GM19372 (cell line): ENCODE measurements at regions not wholly inside any gene's neighbourhood (a gene's known extent, or its start where the extent isn't known, plus 50 kb on each side); places are given as distances from the start of the nearest gene placed in this dataset.

Experiments
- ATAC-seq: cut with Tn5 transposase; IDR thresholded peaks from one replicate; pipeline ENCODE4 v1.9.1; 2021; ENCODE audit warnings: mild to moderate bottlenecking, low read depth, moderate library complexity; ENCODE audit not compliant: unreplicated experiment

DNA sequence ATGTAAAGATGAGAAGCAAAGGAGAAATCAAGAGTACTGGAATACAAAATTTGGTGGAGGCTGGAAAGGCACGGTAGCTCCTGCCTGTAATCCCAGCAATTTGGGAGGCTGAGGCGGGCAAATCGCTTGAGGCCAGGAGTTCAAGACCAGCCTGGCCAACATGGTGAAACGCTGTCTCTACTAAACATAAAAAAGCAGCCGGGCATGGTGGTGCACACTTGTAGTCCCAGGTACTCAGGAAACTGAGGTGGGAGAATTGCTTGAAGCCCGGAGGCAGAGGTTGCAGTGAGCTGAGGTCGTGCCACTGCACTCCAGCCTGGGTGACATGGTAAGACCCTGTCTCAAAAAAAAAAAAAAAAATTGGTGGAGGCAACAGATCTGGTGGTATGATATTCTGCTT is 1086.0 kb downstream of the NLGN4X start:
- ATAC-seq: no peak

DNA sequence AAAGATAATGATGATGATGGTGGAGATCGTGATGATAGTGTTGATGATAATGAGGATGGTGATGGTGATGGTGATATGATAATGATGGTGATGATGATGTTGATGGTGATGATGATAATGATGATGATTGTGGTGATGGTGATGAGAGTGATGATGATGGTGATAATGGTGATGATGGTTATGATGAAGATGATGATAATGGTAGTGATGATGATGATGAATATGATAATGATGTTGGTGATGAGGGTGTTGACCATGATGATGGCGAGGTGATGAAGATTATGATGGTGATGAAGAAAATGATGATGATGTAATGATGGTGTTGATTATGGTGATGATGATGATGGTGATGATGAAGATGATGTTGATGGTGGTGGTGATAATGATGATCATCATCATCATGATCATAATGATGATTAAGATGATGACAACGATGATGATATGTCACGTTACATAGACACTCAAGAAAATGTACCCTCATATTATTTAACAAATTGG is 1106.4 kb downstream of the NLGN4X start:
- ATAC-seq: no peak

DNA sequence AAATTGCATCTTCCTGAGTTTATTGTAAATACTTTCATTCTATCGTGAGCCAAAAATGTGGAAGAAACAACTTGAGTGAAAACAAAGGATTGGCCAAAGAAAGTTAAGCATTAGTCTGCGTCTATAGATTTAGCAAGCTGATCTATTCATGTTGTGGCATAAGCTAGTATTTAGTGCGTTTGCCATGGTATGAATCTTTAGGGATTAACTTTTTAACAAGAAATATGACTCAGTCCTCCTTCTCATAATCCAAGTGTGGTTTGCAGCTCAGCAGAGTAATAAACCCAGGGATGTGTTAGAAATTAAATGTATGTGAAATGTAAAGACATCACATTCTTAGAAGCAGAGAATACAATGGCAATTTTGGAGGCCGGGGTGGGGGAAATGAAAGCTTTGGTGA is 1110.9 kb downstream of the NLGN4X start:
- no peak for ATAC-seq

DNA sequence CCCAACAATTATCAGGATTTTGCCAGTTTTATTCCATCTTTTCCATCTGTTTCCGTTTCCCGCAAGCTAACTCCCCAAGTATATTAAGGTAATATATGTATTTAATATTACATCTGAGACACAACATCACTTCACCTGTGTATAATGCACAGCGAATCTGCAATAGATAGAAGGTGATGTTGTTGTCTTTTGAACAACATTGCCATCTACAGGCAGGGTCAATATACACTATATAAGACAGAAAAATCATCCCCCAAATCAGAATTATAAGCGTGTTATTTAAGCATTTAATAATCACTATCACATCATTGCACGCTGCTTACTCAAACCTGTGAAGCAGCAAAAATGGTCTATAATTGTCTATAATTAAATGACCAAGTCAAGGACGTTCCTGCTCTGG is 1115.5 kb downstream of the NLGN4X start:
- ATAC-seq: no peak

DNA sequence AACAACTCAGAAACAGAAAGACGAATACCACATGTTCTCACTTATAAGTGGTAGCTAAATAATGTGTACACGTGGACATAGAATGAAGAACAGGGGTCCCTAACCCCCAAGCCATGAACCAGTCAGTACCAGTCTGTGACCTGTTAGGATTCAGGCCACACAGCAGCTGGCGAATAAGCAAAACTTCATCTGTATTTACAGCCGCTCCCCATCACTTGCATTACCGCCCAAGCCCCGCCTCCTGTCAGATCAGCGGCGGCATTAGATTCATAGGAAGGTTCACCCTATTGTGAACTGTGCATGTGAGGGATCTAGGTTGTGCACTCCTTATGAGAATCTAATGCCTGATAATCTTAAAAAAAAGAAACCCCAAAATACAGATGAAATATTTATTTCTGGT is 1128.7 kb downstream of the NLGN4X start:
- no peak for ATAC-seq

DNA sequence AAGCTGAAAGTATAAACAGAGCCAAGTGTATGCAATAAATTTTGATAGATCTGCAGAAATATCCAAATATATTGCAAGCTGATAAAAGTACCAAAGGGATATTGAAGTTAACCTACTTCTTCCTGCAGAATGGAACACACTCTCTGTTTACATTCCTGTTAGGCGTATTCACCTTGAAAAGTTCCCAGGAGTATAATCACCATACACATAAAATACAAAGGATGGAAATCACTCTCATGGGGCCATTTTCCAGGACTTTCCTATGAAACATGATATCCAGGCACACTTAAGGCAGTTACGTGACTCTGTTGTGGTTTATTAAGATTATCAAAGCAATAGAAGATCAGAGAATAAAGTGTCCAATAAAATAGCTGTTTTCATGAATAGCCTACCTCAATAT is 1142.3 kb downstream of the NLGN4X start:
- ATAC-seq: no peak

DNA sequence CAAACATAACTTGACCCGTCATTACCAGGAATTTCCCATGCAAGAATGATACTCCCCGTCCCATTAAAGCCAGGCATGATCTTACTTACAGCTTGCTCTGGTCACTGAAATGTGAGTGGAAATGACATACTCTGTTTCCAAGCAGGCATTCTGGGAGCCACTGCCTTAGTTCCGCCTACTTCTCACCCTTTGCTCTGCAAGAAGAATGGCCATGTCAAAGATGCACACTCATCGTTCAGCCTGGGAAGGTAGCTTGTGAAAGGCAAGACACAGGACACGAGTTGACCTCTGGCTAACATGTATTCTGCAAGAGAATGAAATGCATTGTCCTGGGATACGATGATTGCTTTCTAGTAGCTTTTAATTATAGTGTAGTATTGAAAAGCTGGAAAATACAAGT is 1144.4 kb downstream of the NLGN4X start:
- no peak for ATAC-seq

DNA sequence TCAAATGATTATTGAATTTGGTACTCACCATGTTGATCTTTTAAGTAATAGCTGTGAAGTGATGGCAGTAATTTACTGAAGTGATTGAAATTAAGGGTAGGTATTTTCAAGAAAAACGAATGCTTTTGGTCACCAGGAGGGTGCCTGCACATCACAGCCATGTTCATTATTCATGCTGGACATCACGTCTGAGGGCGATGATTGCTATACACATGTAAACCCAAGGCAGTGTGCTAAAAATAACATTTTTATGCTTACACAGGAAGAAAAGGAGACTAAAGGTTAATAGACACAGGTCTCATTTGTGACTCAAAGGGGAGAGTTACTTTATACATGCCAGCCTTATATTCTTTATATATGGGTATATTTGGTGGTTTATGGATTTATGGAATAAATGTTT is 1146.0 kb downstream of the NLGN4X start:
- no peak for ATAC-seq

DNA sequence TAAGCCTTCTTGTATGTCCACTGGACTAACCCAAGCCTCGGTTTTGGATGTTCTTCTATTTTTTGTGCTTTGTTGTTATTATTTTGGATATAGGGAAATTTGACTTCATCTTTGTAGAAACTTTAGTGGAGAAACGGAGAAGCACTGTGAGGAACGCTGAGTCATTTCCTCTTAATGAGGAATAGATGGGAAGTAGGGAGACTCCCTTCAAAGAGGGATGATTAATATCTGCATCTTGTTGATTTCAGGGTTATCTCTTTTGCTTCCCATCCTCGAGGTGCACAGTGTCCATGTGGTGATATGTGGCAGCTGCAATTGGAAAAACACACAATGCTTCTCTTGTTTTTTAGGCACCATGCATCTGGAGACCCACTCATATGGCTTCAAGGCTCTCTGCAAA is 1147.9 kb downstream of the NLGN4X start:
- ATAC-seq: no peak

DNA sequence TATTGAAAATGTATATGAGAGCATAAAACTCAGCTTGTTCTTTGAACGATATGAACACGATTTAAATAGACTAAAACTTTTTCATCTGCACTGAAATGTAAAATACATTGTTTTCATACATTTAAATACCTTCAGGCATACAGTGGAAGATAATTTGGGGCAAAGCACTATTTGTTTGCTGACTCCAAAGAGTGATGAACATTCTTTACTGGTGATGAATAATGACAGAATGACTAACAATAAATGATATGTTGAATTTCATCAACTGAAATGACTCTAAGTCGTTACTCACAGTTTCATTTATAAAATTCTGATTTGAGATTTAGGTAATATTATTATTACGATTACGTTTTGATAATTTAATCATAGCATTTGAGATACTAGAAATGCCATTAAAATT is 1160.1 kb downstream of the NLGN4X start:
- no peak for ATAC-seq

DNA sequence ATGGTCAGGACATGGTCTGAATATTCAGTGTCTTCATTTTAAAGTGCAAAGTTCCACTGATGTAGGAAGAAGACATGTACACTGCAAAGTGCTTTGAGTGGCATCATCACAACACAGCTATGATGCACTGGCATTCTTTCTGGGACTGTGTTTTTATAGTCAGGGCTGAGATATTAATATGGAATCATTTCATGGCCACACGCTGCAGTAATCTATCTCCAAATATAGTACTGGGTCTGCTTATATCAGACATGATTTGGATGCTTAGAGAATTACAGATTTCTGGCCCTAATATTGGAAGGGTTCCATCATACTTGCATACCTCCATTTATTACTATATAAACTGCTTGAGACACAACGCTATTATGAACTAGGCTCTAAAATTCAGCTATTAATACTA is 1170.9 kb downstream of the NLGN4X start:
- ATAC-seq: no peak

DNA sequence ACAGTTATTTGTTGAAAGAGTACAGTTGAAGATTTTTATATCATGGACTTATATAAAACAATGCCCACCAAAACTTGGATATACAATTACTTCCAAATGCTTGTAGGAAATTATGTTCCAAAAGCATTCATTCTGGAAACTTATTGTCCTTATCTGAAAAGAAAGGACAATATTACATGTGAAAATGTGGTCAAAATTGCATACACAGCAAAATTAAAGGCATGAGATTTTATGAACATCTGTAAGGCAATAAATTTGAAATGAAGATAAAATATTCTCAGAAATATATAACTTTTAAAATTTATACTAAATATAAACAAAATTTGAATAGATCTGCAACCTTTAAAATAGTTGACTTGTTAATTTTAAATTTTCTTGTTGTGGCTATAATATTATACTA is 1173.8 kb downstream of the NLGN4X start:
- no peak for ATAC-seq

DNA sequence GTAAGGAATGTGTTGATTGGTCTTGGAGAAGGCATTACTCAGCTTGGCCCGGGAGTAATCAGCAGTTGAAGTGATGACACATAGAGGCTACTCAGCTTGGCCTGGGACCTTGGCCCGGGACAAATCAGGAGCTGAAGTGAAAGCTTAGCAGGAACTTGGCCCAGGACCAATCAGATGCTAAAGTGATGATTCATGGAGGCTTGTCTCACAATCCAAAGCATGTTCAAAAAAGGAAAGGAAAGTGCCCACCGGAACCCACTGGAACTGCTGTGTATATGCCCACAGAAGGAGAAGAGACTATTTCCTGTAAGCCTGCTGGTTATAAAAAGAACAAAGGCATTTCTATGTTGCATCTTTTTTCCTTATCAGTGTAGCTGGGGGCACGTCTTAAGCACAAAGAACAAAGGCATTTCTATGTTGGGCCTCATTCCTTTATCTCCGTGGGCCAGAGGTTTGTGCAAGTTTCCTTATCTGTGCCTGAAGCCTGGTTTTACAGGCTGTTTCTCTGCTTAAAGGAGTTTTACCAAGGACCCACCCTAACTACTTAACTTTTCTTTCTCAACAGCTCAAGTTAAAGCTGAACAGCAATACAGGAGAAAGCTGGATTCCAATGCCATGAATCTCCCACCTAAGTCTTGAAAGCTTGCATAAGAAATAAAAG is 1176.7 kb downstream of the NLGN4X start:
- no peak for ATAC-seq

DNA sequence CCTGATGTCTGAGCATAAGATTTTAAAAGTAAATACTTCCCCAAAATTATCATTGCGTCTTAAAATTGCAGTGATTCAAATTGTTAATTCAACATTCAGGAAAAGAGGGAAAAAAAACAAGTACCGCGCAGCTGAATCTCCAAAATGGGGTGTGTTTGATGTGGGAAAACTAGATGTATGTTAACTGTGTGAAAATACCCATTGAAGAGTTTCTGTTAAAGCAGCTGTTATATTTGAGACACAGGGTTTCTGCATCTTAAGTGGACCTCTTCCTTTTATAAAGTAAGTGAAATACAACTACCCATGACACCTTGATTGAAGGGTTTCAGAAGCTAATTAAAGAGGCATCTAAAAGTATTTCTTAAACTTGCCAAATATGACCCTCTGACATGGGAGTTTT is 1186.1 kb downstream of the NLGN4X start:
- ATAC-seq: no peak

DNA sequence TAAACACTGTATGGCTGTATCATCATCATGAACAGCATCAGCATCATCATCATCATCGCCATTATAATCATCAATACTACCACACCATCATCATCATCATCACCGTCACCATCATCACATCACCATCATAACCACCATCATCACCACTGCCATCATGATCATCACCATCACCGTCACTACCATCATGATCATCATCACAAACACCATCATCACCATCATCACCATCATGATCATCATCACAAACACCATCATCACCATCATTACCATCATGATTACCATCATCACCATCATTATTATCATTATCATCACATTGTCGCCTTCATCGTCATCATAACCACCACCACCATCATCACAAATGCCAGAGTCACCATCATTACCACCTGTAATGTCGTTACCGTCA is 1196.9 kb downstream of the NLGN4X start:
- ATAC-seq: no peak

DNA sequence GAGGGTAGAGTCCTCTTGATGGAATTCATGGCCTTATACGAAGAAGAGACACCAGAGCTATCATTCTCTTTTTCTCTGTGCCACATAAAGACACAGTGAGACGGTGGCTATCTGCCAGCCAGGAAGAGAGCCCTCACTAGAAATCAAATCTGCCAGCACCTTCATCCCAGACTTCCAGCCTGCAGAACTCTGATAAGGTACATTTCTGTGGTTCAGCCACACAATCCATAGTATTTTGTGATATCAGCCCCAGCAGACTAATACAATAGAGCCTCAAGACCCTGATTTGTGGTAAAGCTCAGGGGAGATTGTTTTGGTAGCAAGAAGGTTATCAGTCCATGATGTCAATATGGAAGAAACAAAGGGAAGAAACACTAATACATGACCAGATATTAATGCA is 1213.2 kb downstream of the NLGN4X start:
- ATAC-seq: no peak

DNA sequence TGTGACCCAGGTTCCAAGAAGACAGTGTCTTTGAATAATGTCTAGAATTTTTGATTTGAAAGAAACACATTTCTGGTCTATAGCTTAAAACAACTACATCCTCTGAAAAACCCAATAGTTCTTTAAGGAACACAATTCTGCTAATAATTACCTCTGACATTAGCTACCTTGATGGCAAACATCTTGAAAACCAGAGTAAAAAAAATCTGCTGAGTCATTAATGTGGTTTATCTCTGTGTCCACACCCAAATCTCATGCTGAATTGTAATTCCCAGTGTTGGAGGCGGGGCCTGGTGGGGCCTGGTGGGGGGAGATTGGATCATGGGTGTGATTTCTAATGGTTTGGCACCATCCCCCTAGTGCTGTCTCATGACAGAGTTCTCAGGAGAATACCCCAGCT is 1233.8 kb downstream of the NLGN4X start:
- ATAC-seq: no peak

DNA sequence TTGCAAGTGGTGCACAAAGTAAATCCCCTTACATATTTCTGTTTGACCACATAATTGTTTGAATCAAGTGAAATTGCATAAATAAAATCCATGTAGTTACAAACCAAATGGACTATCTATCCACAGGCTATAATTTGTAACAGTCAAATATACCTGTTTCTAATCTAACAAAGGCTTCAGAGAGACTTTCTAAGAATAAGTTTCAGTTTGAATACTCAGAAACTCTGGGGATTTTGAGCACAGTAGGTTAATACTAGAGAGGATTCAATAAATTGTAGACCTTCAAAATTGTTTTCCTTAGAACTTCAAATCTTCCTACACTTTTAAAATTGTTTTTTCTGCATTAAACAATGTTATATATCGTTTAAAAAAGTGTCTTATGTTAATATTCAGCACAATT is 1250.1 kb downstream of the NLGN4X start:
- no peak for ATAC-seq

DNA sequence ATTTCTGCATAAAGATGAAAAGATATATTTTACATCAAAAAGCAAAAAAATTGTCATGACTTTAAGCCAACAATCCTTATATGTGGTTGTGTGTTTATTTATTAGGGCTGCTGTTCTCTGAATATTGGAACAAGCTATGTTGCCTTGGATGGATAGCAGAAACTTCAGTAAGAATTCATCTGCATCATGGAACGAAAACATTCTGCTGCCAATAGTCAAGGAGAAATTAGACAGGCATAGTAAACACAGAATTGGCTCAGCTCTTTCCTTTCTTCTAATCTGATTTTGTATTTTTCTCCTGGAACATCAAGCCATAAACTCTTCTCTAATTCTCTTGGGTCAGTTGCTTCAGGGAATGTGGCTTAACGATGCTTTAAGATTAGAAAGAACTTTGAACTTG is 1257.0 kb downstream of the NLGN4X start:
- no peak for ATAC-seq

DNA sequence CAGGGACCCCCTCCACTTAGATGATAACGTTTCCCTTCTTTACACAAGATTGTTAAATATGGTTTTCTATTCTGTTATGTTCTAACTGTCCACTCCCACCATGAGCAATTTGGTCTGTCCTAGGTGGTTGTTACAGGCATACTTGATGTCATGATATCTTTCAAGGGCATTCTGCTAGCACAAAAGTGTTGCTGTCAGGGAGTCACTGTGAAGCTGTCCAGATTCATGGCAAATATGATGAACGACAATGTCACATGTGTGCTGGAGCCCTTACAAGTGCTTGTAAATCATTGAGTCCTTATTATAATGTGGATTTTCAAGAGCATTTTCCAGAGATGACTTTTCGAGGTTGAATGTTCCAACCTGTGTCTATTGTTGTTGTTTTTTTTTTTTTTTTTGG is 1250.7 kb upstream of the PRKX start:
- ATAC-seq: no peak

DNA sequence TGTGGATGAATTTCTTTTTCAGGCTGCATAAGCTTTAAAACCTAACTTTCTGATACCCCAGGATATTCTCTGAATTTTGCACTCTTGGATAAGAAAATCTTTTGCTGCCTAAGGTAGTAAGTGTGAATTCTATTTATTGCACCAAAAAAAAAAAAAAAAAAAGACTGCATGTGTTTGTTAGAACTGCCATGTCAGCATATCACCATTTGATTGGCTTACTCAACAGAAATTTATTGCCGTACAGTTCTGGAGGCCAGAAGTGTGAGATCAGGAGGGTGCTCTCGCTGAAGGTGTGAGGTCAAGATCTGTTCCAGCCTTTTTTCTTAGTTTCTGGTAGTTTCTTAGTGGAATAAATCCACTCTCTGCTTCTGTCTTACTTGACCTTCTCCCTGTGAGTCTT is 1250.0 kb upstream of the PRKX start:
- ATAC-seq: no peak

DNA sequence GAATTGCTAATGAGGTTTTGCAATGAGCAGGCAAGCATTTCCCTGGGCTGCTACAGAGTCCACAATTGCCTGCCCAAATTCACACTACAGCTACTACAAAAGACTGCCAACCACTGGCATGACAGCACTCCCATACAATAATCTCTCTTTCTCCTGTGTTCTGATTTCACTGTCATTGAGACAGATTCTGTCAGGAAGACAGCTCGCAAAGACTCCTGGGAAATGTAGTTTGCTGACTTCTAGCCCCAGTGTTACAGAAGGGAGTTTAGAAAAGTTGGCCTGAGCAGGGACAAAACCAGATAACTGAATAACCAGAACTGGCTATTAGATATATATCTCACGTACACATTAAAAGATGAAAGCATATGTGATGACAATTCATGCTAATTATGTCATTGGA is 1231.3 kb upstream of the PRKX start:
- ATAC-seq: no peak

DNA sequence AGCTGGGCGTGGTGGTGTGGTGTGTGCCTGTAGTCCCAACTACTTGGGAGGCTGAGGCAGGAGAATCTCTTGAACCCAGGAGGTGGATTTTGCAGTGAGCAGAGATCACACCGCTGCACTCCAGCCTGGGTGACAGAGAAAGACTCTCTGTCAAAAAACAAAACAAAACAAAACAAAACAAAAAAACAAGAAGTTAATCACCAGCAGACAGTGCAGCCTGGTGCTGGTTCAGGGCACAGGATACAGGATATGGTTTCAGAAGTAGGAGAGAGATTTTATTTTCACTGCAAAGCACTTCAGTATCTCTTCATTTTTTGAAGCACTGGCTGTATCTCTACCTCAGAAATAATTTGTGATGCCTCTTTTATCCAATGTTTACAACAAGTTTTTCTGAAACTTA is 1222.9 kb upstream of the PRKX start:
- no peak for ATAC-seq
